ENCODE measurements at regions not wholly inside any gene's neighbourhood (a gene's known extent, or its start where the extent isn't known, plus 50 kb on each side); places are given as distances from the start of the nearest gene placed in this dataset.

DNA sequence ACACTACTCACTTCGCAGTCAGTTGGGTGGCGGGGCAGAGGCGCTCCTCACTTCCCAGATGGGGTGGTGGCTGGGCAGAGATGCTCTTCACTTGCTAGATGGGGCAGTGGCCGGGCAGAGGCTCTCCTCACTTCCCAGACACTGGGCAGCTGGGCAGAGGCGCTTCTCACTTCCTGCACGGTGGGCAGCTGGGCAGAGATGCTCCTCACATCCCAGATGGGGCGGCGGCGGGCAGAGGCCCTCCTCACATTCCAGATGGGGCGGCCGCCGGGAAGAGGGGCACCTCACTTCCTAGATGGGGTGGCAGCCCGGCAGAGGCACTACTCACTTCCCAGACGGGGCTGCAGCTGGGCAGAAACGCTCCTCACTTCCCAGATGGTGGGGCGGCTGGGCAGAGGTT is 199.8 kb downstream of the RTL9 start:
- ATAC-seq: no peak
- TF ChIP-seq, protein P1, sequence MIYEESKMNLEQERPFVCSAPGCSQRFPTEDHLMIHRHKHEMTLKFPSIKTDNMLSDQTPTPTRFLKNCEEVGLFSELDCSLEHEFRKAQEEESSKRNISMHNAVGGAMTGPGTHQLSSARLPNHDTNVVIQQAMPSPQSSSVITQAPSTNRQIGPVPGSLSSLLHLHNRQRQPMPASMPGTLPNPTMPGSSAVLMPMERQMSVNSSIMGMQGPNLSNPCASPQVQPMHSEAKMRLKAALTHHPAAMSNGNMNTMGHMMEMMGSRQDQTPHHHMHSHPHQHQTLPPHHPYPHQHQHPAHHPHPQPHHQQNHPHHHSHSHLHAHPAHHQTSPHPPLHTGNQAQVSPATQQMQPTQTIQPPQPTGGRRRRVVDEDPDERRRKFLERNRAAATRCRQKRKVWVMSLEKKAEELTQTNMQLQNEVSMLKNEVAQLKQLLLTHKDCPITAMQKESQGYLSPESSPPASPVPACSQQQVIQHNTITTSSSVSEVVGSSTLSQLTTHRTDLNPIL (CRISPR knock-in tag; IDR thresholded peaks at IDR 0.05; ENCODE audit: low read depth): no peak
- TF ChIP-seq RARB (CRISPR knock-in tag; IDR thresholded peaks at IDR 0.05) (no peak), GLIS3 (CRISPR knock-in tag; IDR thresholded peaks at IDR 0.05) (no peak), ZNF8 (CRISPR knock-in tag; IDR thresholded peaks at IDR 0.05) (no peak), ISL1 (CRISPR knock-in tag; IDR thresholded peaks at IDR 0.05) (no peak), TOX (CRISPR knock-in tag; IDR thresholded peaks at IDR 0.05; ENCODE audit: borderline replicate concordance) (no peak), ARNTL (CRISPR knock-in tag; IDR thresholded peaks at IDR 0.05; ENCODE audit: borderline replicate concordance, low read depth) (no peak), PPARA (CRISPR knock-in tag; IDR thresholded peaks at IDR 0.05; ENCODE audit: borderline replicate concordance) (no peak), ZNF70 (CRISPR knock-in tag; IDR thresholded peaks at IDR 0.05) (no peak), ZNF565 (CRISPR knock-in tag; conservative IDR thresholded peaks at IDR 0.05; ENCODE audit: low read depth) (no peak), TCF4 (CRISPR knock-in tag; IDR thresholded peaks at IDR 0.05; ENCODE audit: borderline replicate concordance) (no peak), SNAI2 (CRISPR knock-in tag; IDR thresholded peaks at IDR 0.05) (no peak), OSR1 (CRISPR knock-in tag; IDR thresholded peaks at IDR 0.05) (no peak)
- TF ChIP-seq, protein P2, sequence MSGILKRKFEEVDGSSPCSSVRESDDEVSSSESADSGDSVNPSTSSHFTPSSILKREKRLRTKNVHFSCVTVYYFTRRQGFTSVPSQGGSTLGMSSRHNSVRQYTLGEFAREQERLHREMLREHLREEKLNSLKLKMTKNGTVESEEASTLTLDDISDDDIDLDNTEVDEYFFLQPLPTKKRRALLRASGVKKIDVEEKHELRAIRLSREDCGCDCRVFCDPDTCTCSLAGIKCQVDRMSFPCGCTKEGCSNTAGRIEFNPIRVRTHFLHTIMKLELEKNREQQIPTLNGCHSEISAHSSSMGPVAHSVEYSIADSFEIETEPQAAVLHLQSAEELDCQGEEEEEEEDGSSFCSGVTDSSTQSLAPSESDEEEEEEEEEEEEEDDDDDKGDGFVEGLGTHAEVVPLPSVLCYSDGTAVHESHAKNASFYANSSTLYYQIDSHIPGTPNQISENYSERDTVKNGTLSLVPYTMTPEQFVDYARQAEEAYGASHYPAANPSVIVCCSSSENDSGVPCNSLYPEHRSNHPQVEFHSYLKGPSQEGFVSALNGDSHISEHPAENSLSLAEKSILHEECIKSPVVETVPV (CRISPR knock-in tag; IDR thresholded peaks at IDR 0.05): no peak
- TF ChIP-seq, protein P3, sequence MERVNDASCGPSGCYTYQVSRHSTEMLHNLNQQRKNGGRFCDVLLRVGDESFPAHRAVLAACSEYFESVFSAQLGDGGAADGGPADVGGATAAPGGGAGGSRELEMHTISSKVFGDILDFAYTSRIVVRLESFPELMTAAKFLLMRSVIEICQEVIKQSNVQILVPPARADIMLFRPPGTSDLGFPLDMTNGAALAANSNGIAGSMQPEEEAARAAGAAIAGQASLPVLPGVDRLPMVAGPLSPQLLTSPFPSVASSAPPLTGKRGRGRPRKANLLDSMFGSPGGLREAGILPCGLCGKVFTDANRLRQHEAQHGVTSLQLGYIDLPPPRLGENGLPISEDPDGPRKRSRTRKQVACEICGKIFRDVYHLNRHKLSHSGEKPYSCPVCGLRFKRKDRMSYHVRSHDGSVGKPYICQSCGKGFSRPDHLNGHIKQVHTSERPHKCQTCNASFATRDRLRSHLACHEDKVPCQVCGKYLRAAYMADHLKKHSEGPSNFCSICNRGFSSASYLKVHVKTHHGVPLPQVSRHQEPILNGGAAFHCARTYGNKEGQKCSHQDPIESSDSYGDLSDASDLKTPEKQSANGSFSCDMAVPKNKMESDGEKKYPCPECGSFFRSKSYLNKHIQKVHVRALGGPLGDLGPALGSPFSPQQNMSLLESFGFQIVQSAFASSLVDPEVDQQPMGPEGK (CRISPR knock-in tag; IDR thresholded peaks at IDR 0.05; ENCODE audit: borderline replicate concordance): no peak
- TF ChIP-seq, protein P4, sequence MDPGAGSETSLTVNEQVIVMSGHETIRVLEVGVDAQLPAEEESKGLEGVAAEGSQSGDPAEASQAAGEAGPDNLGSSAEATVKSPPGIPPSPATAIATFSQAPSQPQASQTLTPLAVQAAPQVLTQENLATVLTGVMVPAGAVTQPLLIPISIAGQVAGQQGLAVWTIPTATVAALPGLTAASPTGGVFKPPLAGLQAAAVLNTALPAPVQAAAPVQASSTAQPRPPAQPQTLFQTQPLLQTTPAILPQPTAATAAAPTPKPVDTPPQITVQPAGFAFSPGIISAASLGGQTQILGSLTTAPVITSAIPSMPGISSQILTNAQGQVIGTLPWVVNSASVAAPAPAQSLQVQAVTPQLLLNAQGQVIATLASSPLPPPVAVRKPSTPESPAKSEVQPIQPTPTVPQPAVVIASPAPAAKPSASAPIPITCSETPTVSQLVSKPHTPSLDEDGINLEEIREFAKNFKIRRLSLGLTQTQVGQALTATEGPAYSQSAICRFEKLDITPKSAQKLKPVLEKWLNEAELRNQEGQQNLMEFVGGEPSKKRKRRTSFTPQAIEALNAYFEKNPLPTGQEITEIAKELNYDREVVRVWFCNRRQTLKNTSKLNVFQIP (CRISPR knock-in tag; IDR thresholded peaks at IDR 0.05; ENCODE audit: borderline replicate concordance, low read depth): no peak

DNA sequence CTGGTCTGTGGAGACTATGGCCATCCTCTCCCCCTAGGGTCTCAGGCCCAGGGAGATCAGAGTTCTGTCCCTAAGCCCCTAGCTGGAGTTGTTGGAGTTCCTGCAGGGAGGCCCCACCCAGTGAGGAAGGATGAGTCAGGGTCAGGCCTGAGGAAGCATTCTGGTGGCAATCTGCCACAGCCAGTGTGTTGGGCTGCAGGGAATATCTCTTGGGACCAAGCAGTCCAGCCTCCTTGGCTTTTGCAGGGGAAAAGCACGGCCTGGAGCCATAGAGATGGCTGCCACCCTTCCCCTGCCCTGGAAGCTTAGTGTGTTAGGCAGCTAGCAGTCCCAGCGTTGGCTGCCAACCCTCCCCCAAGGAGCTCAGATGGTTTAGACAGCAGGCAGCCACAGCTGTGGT is 202.4 kb downstream of the RTL9 start:
- TF ChIP-seq ISL1 (CRISPR knock-in tag; IDR thresholded peaks at IDR 0.05) (no peak), TCF4 (CRISPR knock-in tag; IDR thresholded peaks at IDR 0.05; ENCODE audit: borderline replicate concordance) (no peak), ZNF70 (CRISPR knock-in tag; IDR thresholded peaks at IDR 0.05) (no peak), ZFP30 (CRISPR knock-in tag; IDR thresholded peaks at IDR 0.05) (no peak), SNAI2 (CRISPR knock-in tag; IDR thresholded peaks at IDR 0.05) (no peak)
- TF ChIP-seq, protein P4 (CRISPR knock-in tag; IDR thresholded peaks at IDR 0.05; ENCODE audit: borderline replicate concordance, low read depth): no peak
- TF ChIP-seq, protein P1 (CRISPR knock-in tag; IDR thresholded peaks at IDR 0.05; ENCODE audit: low read depth): no peak
- ATAC-seq: no peak

DNA sequence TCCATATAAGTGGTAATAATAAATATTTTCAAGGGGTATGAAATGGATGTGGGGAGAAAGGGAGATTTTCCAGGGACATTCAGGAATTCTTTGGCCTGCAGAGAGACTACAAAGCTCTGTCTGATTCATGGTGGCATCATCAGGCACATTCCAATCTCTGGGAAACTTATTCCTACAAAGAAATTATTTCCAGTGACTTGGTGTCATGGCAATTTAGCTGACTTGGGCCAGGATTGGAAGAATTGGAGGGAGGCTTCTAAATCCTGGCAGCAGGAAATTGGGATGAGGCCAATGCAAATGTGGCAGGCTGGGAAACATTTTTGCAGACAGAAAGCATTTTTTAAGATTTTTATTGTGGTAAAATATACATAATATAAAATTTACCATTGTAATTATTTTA is 204.6 kb downstream of the RTL9 start:
- TF ChIP-seq TOX (CRISPR knock-in tag; IDR thresholded peaks at IDR 0.05; ENCODE audit: borderline replicate concordance) (no peak), ZFP3 (CRISPR knock-in tag; IDR thresholded peaks at IDR 0.05) (no peak), ESRRG (CRISPR knock-in tag; IDR thresholded peaks at IDR 0.05) (no peak), OSR1 (CRISPR knock-in tag; IDR thresholded peaks at IDR 0.05) (no peak), ZC3H10 (CRISPR knock-in tag; IDR thresholded peaks at IDR 0.05) (no peak), ISL1 (CRISPR knock-in tag; IDR thresholded peaks at IDR 0.05) (no peak), PPARA (CRISPR knock-in tag; IDR thresholded peaks at IDR 0.05; ENCODE audit: borderline replicate concordance) (no peak), SNAI2 (CRISPR knock-in tag; IDR thresholded peaks at IDR 0.05) (no peak), ZNF70 (CRISPR knock-in tag; IDR thresholded peaks at IDR 0.05) (no peak), CSDC2 (CRISPR knock-in tag; IDR thresholded peaks at IDR 0.05) (no peak), RARB (CRISPR knock-in tag; IDR thresholded peaks at IDR 0.05) (no peak)
- TF ChIP-seq, protein P2 (CRISPR knock-in tag; IDR thresholded peaks at IDR 0.05): no peak
- TF ChIP-seq, protein P5, sequence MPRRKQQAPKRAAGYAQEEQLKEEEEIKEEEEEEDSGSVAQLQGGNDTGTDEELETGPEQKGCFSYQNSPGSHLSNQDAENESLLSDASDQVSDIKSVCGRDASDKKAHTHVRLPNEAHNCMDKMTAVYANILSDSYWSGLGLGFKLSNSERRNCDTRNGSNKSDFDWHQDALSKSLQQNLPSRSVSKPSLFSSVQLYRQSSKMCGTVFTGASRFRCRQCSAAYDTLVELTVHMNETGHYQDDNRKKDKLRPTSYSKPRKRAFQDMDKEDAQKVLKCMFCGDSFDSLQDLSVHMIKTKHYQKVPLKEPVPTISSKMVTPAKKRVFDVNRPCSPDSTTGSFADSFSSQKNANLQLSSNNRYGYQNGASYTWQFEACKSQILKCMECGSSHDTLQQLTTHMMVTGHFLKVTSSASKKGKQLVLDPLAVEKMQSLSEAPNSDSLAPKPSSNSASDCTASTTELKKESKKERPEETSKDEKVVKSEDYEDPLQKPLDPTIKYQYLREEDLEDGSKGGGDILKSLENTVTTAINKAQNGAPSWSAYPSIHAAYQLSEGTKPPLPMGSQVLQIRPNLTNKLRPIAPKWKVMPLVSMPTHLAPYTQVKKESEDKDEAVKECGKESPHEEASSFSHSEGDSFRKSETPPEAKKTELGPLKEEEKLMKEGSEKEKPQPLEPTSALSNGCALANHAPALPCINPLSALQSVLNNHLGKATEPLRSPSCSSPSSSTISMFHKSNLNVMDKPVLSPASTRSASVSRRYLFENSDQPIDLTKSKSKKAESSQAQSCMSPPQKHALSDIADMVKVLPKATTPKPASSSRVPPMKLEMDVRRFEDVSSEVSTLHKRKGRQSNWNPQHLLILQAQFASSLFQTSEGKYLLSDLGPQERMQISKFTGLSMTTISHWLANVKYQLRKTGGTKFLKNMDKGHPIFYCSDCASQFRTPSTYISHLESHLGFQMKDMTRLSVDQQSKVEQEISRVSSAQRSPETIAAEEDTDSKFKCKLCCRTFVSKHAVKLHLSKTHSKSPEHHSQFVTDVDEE (CRISPR knock-in tag; IDR thresholded peaks at IDR 0.05): no peak

More for the DNA sequence above, 204.6 kb downstream of the RTL9 start:
- ATAC-seq: no peak; the same call in 2 of the 3 replicates
